Epithelial cell of esophagus (primary cell): ENCODE measurements at regions not wholly inside any gene's neighbourhood (a gene's known extent, or its start where the extent isn't known, plus 50 kb on each side); places are given as distances from the start of the nearest gene placed in this dataset.

Experiments used
- DNase-seq: peaks from one replicate; pipeline ENCODE4 v3.0.0; 2010; ENCODE audit warnings: low read depth
- H3K4me3 ChIP-seq: 2 replicates; pipeline ENCODE4 v1.5.1; 2011; ENCODE audit warnings: mild to moderate bottlenecking, low read length, control low read depth
- CTCF ChIP-seq: IDR thresholded peaks from 2 replicates; pipeline ENCODE4 v1.5.1; 2011; ENCODE audit warnings: low read depth, mild to moderate bottlenecking, low read length, control low read depth, inconsistent platforms; ENCODE audit not compliant: insufficient read depth; ENCODE audit errors: missing control alignments

DNA sequence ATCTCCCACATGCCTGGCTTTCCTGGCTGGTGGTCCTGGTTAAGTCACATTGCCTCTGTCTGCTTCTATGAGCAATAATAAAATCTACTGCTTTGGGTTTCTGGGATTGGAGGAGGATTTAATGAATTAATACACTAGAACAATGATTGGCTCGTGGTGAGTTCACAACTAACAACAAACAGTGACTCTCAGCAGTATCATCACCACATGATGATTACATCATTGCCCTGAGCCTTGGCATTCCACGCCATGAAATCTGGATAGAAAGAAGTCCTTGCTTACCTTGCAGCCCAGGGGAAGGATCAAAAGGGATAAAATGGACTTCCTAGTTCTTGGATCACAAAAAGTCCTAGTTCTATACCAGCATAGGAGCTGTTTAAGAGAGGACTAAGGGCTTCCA, 1069.0 kb downstream of the VRK1 start:
- TF ChIP-seq CTCF, result no peak
- peak; percentile 3 for DNase-seq
- no peak overlapping the region for H3K4me3 ChIP-seq

DNA sequence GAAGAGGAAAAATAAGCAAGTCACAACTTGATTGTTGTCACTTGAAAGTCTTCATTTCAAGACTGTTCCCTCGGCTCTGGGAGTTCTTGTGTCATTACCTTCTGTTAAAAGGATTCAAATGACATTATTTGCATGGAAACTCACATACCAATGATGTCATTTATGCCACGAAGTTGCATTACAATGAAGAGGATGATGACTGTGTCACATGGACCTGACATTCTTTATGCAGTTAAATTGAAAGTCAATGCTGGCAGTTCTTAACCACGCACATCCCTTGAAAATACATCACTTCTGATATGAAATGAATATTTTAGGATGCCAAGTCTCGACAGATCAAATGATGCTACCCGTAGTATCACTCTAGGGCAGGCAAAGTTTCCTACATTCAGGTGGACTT, 1069.5 kb downstream of the VRK1 start:
- no peak for TF ChIP-seq CTCF
- H3K4me3 ChIP-seq, result no peak overlapping the region
- DNase-seq, result no peak

GRCh38 chr14:97873291-97873690, 1076.1 kb downstream of the VRK1 start:
- TF ChIP-seq CTCF, result no peak
- H3K4me3 ChIP-seq, result no peak overlapping the region
- DNase-seq, result no peak

DNA sequence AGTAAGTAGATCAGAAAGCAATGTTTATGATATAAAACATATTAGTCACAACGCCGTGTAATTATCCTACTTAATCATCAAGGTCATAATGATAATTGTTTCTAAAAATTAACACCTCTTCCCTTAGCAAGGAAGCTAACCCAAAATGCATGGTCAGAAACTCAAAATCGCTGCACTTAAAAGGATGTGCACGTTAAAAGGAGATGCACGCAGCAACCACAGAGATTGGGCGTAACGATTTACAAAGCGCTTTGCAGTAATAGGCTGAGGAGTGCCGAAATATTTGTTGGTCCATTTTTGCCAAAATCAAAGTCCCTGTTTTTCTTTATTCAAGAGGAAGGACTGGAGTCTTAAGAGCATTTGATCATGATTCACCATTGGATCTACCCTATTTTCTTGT, 1077.2 kb downstream of the VRK1 start:
- TF ChIP-seq CTCF, result no peak
- no peak overlapping the region for H3K4me3 ChIP-seq
- DNase-seq, result no peak

GRCh38 chr14:97878206-97878605, 1081.0 kb downstream of the VRK1 start:
- no peak for TF ChIP-seq CTCF
- peak; percentile 7 for DNase-seq
- H3K4me3 ChIP-seq, result no peak overlapping the region

DNA sequence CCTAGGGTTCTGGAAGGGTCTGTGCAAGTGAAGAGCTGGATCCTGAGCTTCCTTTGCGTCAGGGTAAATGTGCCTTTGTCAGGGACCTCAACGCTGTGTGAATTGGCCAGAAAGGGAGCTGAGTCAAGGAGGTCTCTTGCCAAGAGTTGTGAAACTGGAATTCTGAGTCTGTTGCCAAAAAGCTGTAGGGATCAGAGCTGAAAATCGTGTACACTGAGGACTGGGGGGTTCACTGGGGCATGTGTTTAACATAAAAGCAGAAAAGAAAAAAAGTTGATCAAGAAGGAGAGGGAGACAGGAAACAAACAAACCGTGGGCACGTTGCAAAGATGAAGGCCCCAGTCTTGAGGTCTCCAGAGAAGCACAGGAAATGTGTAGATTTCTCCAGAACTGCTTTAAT, 1081.5 kb downstream of the VRK1 start:
- no peak for TF ChIP-seq CTCF
- DNase-seq, result peak; percentile 42

GRCh38 chr14:97887690-97888089, 1090.5 kb downstream of the VRK1 start:
- no peak for TF ChIP-seq CTCF
- H3K4me3 ChIP-seq, result no peak overlapping the region
- peak; percentile 22 for DNase-seq

More for the DNA sequence above, 1081.5 kb downstream of the VRK1 start:
- H3K4me3 ChIP-seq, result no peak overlapping the region
